Neural cell (in vitro differentiated cells): ENCODE measurements at regions not wholly inside any gene's neighbourhood (a gene's known extent, or its start where the extent isn't known, plus 50 kb on each side); places are given as distances from the start of the nearest gene placed in this dataset.

Experiments
- H2AFZ ChIP-seq: fragments of 200-600, 300-800 bp; sonication (generic), shearing (Covaris generic); 2 replicates; pipeline ENCODE4 v1.6.0; 2014; ENCODE audit warnings: low read depth, mild to moderate bottlenecking, antibody characterized with exemption, low read length, moderate library complexity
- H3F3A ChIP-seq: fragments of 200-600 bp; shearing (Covaris generic); 2 replicates; pipeline ENCODE4 v1.6.1; 2016; ENCODE audit warnings: mild to moderate bottlenecking, moderate library complexity, mixed read lengths, antibody characterized with exemption, low read length; ENCODE audit not compliant: insufficient read depth, poor library complexity, severe bottlenecking
- H3K27ac ChIP-seq: fragments of 200-600, 300-800 bp; sonication (generic), shearing (Covaris generic); 2 replicates; pipeline ENCODE4 v1.5.1; 2014; ENCODE audit warnings: mild to moderate bottlenecking, low read length, moderate library complexity
- H3K27me3 ChIP-seq: fragments of 300-800, 200-600 bp; sonication (generic), shearing (Covaris generic); 2 replicates; pipeline ENCODE4 v1.6.0; 2014; ENCODE audit warnings: mild to moderate bottlenecking, low read depth, low read length, moderate library complexity; ENCODE audit not compliant: insufficient read depth
- H3K36me3 ChIP-seq: fragments of 300-800, 200-600 bp; sonication (generic), shearing (Covaris generic); 2 replicates; pipeline ENCODE4 v1.5.1; 2014; ENCODE audit warnings: mild to moderate bottlenecking, antibody characterized with exemption, low read length, moderate library complexity; ENCODE audit not compliant: insufficient read depth
- H3K4me2 ChIP-seq: fragments of 300-800, 200-600 bp; sonication (generic), shearing (Covaris generic); 2 replicates; pipeline ENCODE4 v1.6.0; 2014; ENCODE audit warnings: mild to moderate bottlenecking, low read length
- H3K4me3 ChIP-seq: fragments of 300-800, 200-600 bp; sonication (generic), shearing (Covaris generic); 2 replicates; pipeline ENCODE4 v1.5.1; 2014; ENCODE audit warnings: mild to moderate bottlenecking, low read length, moderate library complexity
- H3K79me2 ChIP-seq: fragments of 200-600 bp; shearing (Covaris generic); replicated peaks from 2 replicates; pipeline ENCODE4 v1.6.0; 2014; ENCODE audit warnings: mild to moderate bottlenecking, low read length, moderate library complexity; ENCODE audit not compliant: insufficient read depth
- H3K9ac ChIP-seq: fragments of 300-800, 200-600 bp; sonication (generic), shearing (Covaris generic); 2 replicates; pipeline ENCODE4 v1.6.1; 2016; ENCODE audit warnings: mild to moderate bottlenecking, low read length, mixed read lengths
- H3K9me2 ChIP-seq: fragments of 200-600 bp; shearing (Covaris generic); 2 replicates; pipeline ENCODE4 v1.6.1; 2016; ENCODE audit warnings: mild to moderate bottlenecking, low read length, mixed read lengths; ENCODE audit not compliant: insufficient read depth
- H3K9me3 ChIP-seq: fragments of 200-600, 300-800 bp; sonication (generic), shearing (Covaris generic); 2 replicates; pipeline ENCODE4 v1.6.1; 2016; ENCODE audit warnings: mild to moderate bottlenecking, mixed run types, low read length, moderate library complexity, mixed read lengths
- H4K20me1 ChIP-seq: fragments of 200-600 bp; shearing (Covaris generic); 2 replicates; pipeline ENCODE4 v1.6.1; 2016; ENCODE audit warnings: mild to moderate bottlenecking, mixed run types; ENCODE audit not compliant: insufficient read depth
- CTCF ChIP-seq: fragments of 450-650 bp; IDR thresholded peaks from 2 replicates; pipeline ENCODE4 v1.5.1; 2014; ENCODE audit warnings: antibody characterized with exemption, mild to moderate bottlenecking, moderate library complexity; ENCODE audit not compliant: poor library complexity, severe bottlenecking
- EP300 ChIP-seq: fragments of 450-650 bp; conservative IDR thresholded peaks from 2 replicates; pipeline ENCODE4 v1.6.1; 2014; ENCODE audit warnings: antibody characterized with exemption, mild to moderate bottlenecking, moderate library complexity; ENCODE audit not compliant: poor library complexity, severe bottlenecking
- EZH2 ChIP-seq: fragments of 200-600, 300-800 bp; shearing (Covaris generic), sonication (generic); IDR thresholded peaks from 2 replicates; pipeline ENCODE4 v1.6.1; 2014; ENCODE audit warnings: antibody characterized with exemption, low read length, borderline replicate concordance, mild to moderate bottlenecking; ENCODE audit not compliant: insufficient read depth, poor library complexity, severe bottlenecking
- MXI1 ChIP-seq: fragments of 450-650 bp; conservative IDR thresholded peaks from 2 replicates; pipeline ENCODE4 v1.6.1; 2014; ENCODE audit warnings: antibody characterized with exemption, mild to moderate bottlenecking; ENCODE audit not compliant: poor library complexity, severe bottlenecking
- POLR2AphosphoS5 ChIP-seq: IDR thresholded peaks from 2 replicates; pipeline ENCODE4 v1.6.1; 2012
- RAD21 ChIP-seq: fragments of 450-650 bp; conservative IDR thresholded peaks from 2 replicates; pipeline ENCODE4 v1.6.1; 2014; ENCODE audit warnings: antibody characterized with exemption, mild to moderate bottlenecking, moderate library complexity
- REST ChIP-seq: IDR thresholded peaks from 2 replicates; pipeline ENCODE4 v1.6.1; 2012; ENCODE audit warnings: borderline replicate concordance
- SMC3 ChIP-seq: fragments of 450-650 bp; conservative IDR thresholded peaks from 2 replicates; pipeline ENCODE4 v1.6.1; 2014; ENCODE audit warnings: antibody characterized with exemption, mild to moderate bottlenecking, moderate library complexity; ENCODE audit not compliant: poor library complexity
- TAF1 ChIP-seq: IDR thresholded peaks from 2 replicates; pipeline ENCODE4 v1.6.1; 2012; ENCODE audit warnings: low read depth

- no peak for TF ChIP-seq EZH2
- TF ChIP-seq MXI1: no peak
- TF ChIP-seq EP300: no peak
- no peak for TF ChIP-seq CTCF
- no peak for TF ChIP-seq POLR2AphosphoS5
- no peak for TF ChIP-seq REST
- TF ChIP-seq TAF1: no peak
- no peak for TF ChIP-seq RAD21
- no peak for TF ChIP-seq SMC3
- Histone ChIP-seq H3K9ac (no peak overlapping the region), H2AFZ (no peak overlapping the region), H3F3A (no peaks in the 10 kb centered on the region), H3K9me2 (no peaks in the 10 kb centered on the region), H3K27me3 (no peaks in the 10 kb centered on the region), H3K79me2 (no peaks in the 10 kb centered on the region), H4K20me1 (no peaks in the 10 kb centered on the region), H3K4me2 (no peak overlapping the region), H3K4me3 (no peak overlapping the region), H3K9me3 (no peaks in the 10 kb centered on the region), H3K27ac (no peak overlapping the region), H3K36me3 (no peaks in the 10 kb centered on the region)
Measured at GRCh38 chr7:18330548-18330947, 165.0 kb upstream of the HDAC9 start.

- Histone ChIP-seq H3K9me3 (no peaks in the 10 kb centered on the region), H3K27me3 (no peaks in the 10 kb centered on the region), H3K27ac (no peak overlapping the region), H3K79me2 (no peaks in the 10 kb centered on the region), H3F3A (no peaks in the 10 kb centered on the region), H3K9me2 (no peaks in the 10 kb centered on the region), H3K36me3 (no peaks in the 10 kb centered on the region), H3K9ac (no peak overlapping the region), H3K4me3 (no peak overlapping the region), H4K20me1 (no peaks in the 10 kb centered on the region), H3K4me2 (no peak overlapping the region), H2AFZ (no peak overlapping the region)
- TF ChIP-seq MXI1 (no peak), EP300 (peak; percentile 21), SMC3 (no peak), TAF1 (no peak)
Measured at GRCh38 chr7:18336626-18337025, 158.9 kb upstream of the HDAC9 start.
